Hepatocyte (in vitro differentiated cells): ENCODE measurements at regions not wholly inside any gene's neighbourhood (a gene's known extent, or its start where the extent isn't known, plus 50 kb on each side); places are given as distances from the start of the nearest gene placed in this dataset.

Source experiments
- DNase-seq: peaks from one replicate; pipeline ENCODE4 v3.0.0-alpha.2; 2016; ENCODE audit warnings: low spot score
- H2AFZ ChIP-seq: fragments of 200-600 bp; sonication (generic); 2 replicates; pipeline ENCODE4 v1.6.0; 2016; ENCODE audit warnings: antibody characterized with exemption, mild to moderate bottlenecking
- H3K27ac ChIP-seq: fragments of 200-600 bp; sonication (generic); 2 replicates; pipeline ENCODE4 v1.5.1; 2016; ENCODE audit warnings: mild to moderate bottlenecking
- H3K27me3 ChIP-seq: fragments of 200-600 bp; sonication (generic); 2 replicates; pipeline ENCODE4 v1.6.1; 2016
- H3K36me3 ChIP-seq: fragments of 200-600 bp; sonication (generic); replicated peaks from 2 replicates; pipeline ENCODE4 v1.5.1; 2016; ENCODE audit warnings: low read depth; ENCODE audit not compliant: insufficient read depth
- H3K4me1 ChIP-seq: fragments of 200-600 bp; sonication (generic); 2 replicates; pipeline ENCODE4 v1.5.1; 2016; ENCODE audit warnings: mild to moderate bottlenecking, moderate library complexity; ENCODE audit not compliant: insufficient read depth
- H3K4me2 ChIP-seq: fragments of 200-600 bp; sonication (generic); 2 replicates; pipeline ENCODE4 v1.6.0; 2016
- H3K4me3 ChIP-seq: fragments of 200-600 bp; sonication (generic); 2 replicates; pipeline ENCODE4 v1.5.1; 2016; ENCODE audit warnings: mild to moderate bottlenecking
- H3K79me2 ChIP-seq: fragments of 200-600 bp; sonication (generic); 2 replicates; pipeline ENCODE4 v1.6.0; 2017; ENCODE audit warnings: mild to moderate bottlenecking
- H3K9me2 ChIP-seq: fragments of 200-600 bp; sonication (generic); replicated peaks from 2 replicates; pipeline ENCODE4 v1.6.0; 2017; ENCODE audit warnings: mild to moderate bottlenecking; ENCODE audit not compliant: insufficient read depth
- H3K9me3 ChIP-seq: fragments of 200-600 bp; sonication (generic); 2 replicates; pipeline ENCODE4 v1.5.1; 2016; ENCODE audit warnings: low read depth, mild to moderate bottlenecking
- H4K20me1 ChIP-seq: fragments of 200-600 bp; sonication (generic); 2 replicates; pipeline ENCODE4 v1.6.0; 2016; ENCODE audit warnings: mild to moderate bottlenecking; ENCODE audit not compliant: insufficient read depth, poor library complexity, severe bottlenecking
- EZH2 ChIP-seq: fragments of 200-600 bp; sonication (generic); IDR thresholded peaks from 2 replicates; pipeline ENCODE4 v1.6.1; 2016; ENCODE audit warnings: antibody characterized with exemption, mild to moderate bottlenecking, borderline replicate concordance
- EZH2phosphoT487 ChIP-seq: fragments of 200-600 bp; sonication (generic); IDR thresholded peaks from one replicate; pipeline ENCODE4 v1.6.1; 2018; ENCODE audit warnings: antibody characterized with exemption, mild to moderate bottlenecking, low read depth, moderate library complexity; ENCODE audit not compliant: unreplicated experiment, severe bottlenecking
- WGBS: methylation state at CpG from one replicate; pipeline ENCODE4 v1.1.6; 2016; ENCODE audit warnings: low lambda C conversion rate; ENCODE audit errors: missing lambda C conversion rate; 5-methylcytosine and 5-hydroxymethylcytosine counted together
- TF ChIP-seq, protein P1 (sequence below): fragments of 200-600 bp; sonication (generic); IDR thresholded peaks from 2 replicates; pipeline ENCODE4 v1.5.1; 2016; ENCODE audit warnings: antibody characterized with exemption, mild to moderate bottlenecking; ENCODE audit not compliant: poor library complexity

DNA sequence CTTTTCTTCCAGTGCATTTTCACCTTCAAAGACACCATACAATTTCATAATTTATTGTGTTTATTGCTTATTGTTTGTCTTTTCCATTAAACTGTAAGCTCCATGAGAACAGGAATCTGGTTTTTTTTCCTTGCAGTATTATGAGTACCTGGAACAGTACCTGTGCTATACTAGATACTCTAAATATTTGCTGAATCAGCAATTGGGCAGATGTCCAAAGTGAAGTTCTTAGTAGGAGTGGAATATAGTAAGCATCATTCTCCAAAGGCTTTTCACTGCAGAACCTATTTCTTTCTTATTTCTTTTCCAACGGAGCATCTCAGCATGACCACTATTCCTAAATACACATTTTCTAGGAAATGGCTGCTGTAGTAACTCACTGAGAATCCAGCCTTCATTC, 269.0 kb upstream of the CCL2 start:
- Histone ChIP-seq H3K27me3 (no peaks in the 10 kb centered on the region), H3K36me3 (no peaks in the 10 kb centered on the region), H2AFZ (no peak overlapping the region), H3K4me1 (no peaks in the 10 kb centered on the region), H3K9me3 (no peaks in the 10 kb centered on the region), H4K20me1 (no peaks in the 10 kb centered on the region), H3K4me2 (no peak overlapping the region), H3K27ac (no peak overlapping the region), H3K4me3 (no peak overlapping the region), H3K9me2 (no peaks in the 10 kb centered on the region), H3K79me2 (no peaks in the 10 kb centered on the region)
- TF ChIP-seq EZH2 (no peak), EZH2phosphoT487 (no peak)
- TF ChIP-seq, protein P1, sequence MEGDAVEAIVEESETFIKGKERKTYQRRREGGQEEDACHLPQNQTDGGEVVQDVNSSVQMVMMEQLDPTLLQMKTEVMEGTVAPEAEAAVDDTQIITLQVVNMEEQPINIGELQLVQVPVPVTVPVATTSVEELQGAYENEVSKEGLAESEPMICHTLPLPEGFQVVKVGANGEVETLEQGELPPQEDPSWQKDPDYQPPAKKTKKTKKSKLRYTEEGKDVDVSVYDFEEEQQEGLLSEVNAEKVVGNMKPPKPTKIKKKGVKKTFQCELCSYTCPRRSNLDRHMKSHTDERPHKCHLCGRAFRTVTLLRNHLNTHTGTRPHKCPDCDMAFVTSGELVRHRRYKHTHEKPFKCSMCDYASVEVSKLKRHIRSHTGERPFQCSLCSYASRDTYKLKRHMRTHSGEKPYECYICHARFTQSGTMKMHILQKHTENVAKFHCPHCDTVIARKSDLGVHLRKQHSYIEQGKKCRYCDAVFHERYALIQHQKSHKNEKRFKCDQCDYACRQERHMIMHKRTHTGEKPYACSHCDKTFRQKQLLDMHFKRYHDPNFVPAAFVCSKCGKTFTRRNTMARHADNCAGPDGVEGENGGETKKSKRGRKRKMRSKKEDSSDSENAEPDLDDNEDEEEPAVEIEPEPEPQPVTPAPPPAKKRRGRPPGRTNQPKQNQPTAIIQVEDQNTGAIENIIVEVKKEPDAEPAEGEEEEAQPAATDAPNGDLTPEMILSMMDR, result no peak
- DNase-seq, result no peak
- 0% methylated on average over 1 of the region's 1 CpG for WGBS

DNA sequence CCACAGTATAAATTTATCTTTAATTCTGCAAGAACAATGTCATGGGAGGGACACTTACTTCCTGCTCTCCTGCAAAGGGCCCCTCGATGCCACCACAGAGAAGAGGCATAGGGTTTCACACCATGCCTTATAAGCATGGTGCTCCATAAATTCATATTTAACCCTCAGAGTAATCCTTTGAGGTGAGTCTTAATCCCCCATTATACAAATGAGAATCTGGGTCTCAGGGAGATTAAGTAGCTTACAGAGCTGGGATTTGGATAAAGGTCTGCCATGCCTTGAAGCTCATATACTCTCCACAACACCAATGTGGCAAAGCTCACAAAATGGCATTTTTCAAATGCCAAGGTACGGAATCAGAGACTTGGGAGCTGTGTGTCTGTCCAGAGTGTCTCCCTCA, 268.5 kb upstream of the CCL2 start:
- H3K36me3 ChIP-seq, result no peaks in the 10 kb centered on the region
- DNase-seq, result no peak
- H3K9me2 ChIP-seq, result no peaks in the 10 kb centered on the region
- H3K4me3 ChIP-seq, result no peak overlapping the region
- no peaks in the 10 kb centered on the region for H3K4me1 ChIP-seq
- H3K27me3 ChIP-seq, result no peaks in the 10 kb centered on the region
- TF ChIP-seq, protein P1, result no peak
- TF ChIP-seq EZH2phosphoT487 (no peak), EZH2 (no peak)
- WGBS, result 79% methylated on average over 2 of the region's 2 CpGs
- no peak overlapping the region for H2AFZ ChIP-seq
- no peak overlapping the region for H3K27ac ChIP-seq
- no peaks in the 10 kb centered on the region for H3K9me3 ChIP-seq
- no peaks in the 10 kb centered on the region for H3K79me2 ChIP-seq
- no peak overlapping the region for H3K4me2 ChIP-seq
- no peaks in the 10 kb centered on the region for H4K20me1 ChIP-seq

DNA sequence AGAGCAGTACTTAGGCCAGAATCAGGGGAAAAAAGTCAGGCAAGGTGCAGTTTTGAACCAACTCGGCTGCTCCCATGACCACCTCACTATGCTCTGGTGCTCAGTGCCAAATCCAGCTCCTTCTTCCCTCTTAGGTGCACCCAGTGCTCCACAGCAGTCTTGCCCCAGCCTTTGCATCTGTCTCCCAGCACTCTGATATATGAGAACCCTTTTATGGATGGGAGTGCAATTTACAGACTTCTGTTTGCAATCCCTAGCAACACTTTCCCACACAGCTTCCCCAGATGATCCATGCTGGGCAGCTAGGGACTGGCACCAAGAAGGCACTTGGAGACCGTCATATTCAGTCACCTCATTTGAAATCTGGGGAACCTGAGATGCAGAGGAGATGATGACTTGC, 267.9 kb upstream of the CCL2 start:
- H3K27ac ChIP-seq, result no peak overlapping the region
- H3K4me2 ChIP-seq, result no peak overlapping the region
- H3K9me2 ChIP-seq, result no peaks in the 10 kb centered on the region
- no peak overlapping the region for H3K4me3 ChIP-seq
- no peak overlapping the region for H2AFZ ChIP-seq
- no peaks in the 10 kb centered on the region for H3K4me1 ChIP-seq
- TF ChIP-seq EZH2phosphoT487 (no peak), EZH2 (no peak)
- TF ChIP-seq, protein P1, result no peak
- WGBS, result 86% methylated on average over 2 of the region's 2 CpGs
- no peaks in the 10 kb centered on the region for H4K20me1 ChIP-seq
- H3K27me3 ChIP-seq, result no peaks in the 10 kb centered on the region
- H3K79me2 ChIP-seq, result no peaks in the 10 kb centered on the region
- no peaks in the 10 kb centered on the region for H3K36me3 ChIP-seq
- DNase-seq, result no peak
- no peaks in the 10 kb centered on the region for H3K9me3 ChIP-seq
